ENCODE measurements at regions not wholly inside any gene's neighbourhood (a gene's known extent, or its start where the extent isn't known, plus 50 kb on each side); places are given as distances from the start of the nearest gene placed in this dataset.

DNA sequence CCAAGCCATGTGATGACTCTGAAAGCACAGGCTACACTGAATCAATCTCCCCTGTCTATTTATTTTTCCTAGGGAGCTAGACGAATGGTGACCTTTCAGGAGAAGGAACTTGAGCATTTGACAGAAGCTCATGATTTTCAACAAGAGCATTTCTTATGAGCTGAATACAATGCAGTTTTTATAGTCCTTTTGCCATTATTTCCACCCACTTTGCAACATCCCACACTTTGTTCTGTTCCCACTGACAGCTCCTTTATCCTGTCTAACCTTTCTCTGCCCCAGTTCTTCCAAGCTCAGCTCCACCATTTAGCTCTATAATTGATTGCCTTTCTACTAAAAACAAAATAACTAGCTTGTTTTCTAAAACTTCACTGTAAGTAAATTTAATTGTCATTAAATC lies 91.9 kb upstream of the PRSS1 start:
- Histone ChIP-seq H4K20me1 (ENCODE audit: control insufficient read depth, extremely low read depth, insufficient read depth, low read length) (no peaks in the 10 kb centered on the region), H3K36me3 (ENCODE audit: control insufficient read depth, insufficient read depth, low read length) (no peaks in the 10 kb centered on the region), H3K9me3 (ENCODE audit: control insufficient read depth, insufficient read depth, low read depth, low read length) (no peaks in the 10 kb centered on the region), H3K79me2 (ENCODE audit: control insufficient read depth, insufficient read depth, low read length) (no peaks in the 10 kb centered on the region), H3K4me1 (ENCODE audit: control insufficient read depth, extremely low read depth, insufficient read depth, low read length) (no peaks in the 10 kb centered on the region), H3K27ac (ENCODE audit: insufficient read depth, low read length) (no peak overlapping the region), H3K27me3 (ENCODE audit: control insufficient read depth, insufficient read depth, low read length) (no peaks in the 10 kb centered on the region), H3K4me3 (replicated peaks in 1 of 4; ENCODE audit: control extremely low read depth in 1 of 4, insufficient read depth in 1 of 4, low read depth in 3 of 4, low read length in 4 of 4) (no peak overlapping the region), H3K4me2 (ENCODE audit: extremely low read depth, insufficient read depth, low read length) (no peak overlapping the region), H3K9ac (ENCODE audit: insufficient read depth, low read length) (no peak overlapping the region), H2AFZ (ENCODE audit: low read length) (no peak overlapping the region)
- TF ChIP-seq, protein P1, sequence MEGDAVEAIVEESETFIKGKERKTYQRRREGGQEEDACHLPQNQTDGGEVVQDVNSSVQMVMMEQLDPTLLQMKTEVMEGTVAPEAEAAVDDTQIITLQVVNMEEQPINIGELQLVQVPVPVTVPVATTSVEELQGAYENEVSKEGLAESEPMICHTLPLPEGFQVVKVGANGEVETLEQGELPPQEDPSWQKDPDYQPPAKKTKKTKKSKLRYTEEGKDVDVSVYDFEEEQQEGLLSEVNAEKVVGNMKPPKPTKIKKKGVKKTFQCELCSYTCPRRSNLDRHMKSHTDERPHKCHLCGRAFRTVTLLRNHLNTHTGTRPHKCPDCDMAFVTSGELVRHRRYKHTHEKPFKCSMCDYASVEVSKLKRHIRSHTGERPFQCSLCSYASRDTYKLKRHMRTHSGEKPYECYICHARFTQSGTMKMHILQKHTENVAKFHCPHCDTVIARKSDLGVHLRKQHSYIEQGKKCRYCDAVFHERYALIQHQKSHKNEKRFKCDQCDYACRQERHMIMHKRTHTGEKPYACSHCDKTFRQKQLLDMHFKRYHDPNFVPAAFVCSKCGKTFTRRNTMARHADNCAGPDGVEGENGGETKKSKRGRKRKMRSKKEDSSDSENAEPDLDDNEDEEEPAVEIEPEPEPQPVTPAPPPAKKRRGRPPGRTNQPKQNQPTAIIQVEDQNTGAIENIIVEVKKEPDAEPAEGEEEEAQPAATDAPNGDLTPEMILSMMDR (conservative IDR thresholded peaks at IDR 0.05 in 1 of 2, IDR thresholded peaks at IDR 0.05 in 1 of 2; ENCODE audit: low read depth in 1 of 2, low read length in 2 of 2): no peak
- TF ChIP-seq EZH2 (IDR thresholded peaks at IDR 0.05; ENCODE audit: low read length, missing control alignments): no peak
- no peak for DNase-seq (ENCODE audit: low read depth in 2 of 2)

GRCh38 chr7:142654398-142654797 lies 94.9 kb upstream of the PRSS1 start:
- Histone ChIP-seq H3K4me1 (ENCODE audit: control insufficient read depth, extremely low read depth, insufficient read depth, low read length) (no peaks in the 10 kb centered on the region), H3K4me2 (ENCODE audit: extremely low read depth, insufficient read depth, low read length) (no peak overlapping the region), H3K9ac (ENCODE audit: insufficient read depth, low read length) (no peak overlapping the region), H2AFZ (ENCODE audit: low read length) (no peak overlapping the region), H4K20me1 (ENCODE audit: control insufficient read depth, extremely low read depth, insufficient read depth, low read length) (no peaks in the 10 kb centered on the region), H3K4me3 (replicated peaks in 1 of 4; ENCODE audit: control extremely low read depth in 1 of 4, insufficient read depth in 1 of 4, low read depth in 3 of 4, low read length in 4 of 4) (no peak overlapping the region), H3K27me3 (ENCODE audit: control insufficient read depth, insufficient read depth, low read length) (no peaks in the 10 kb centered on the region), H3K27ac (ENCODE audit: insufficient read depth, low read length) (no peak overlapping the region), H3K79me2 (ENCODE audit: control insufficient read depth, insufficient read depth, low read length) (no peaks in the 10 kb centered on the region), H3K9me3 (ENCODE audit: control insufficient read depth, insufficient read depth, low read depth, low read length) (no peaks in the 10 kb centered on the region), H3K36me3 (ENCODE audit: control insufficient read depth, insufficient read depth, low read length) (no peaks in the 10 kb centered on the region)
- no peak for TF ChIP-seq EZH2 (IDR thresholded peaks at IDR 0.05; ENCODE audit: low read length, missing control alignments)
- TF ChIP-seq, protein P1 (conservative IDR thresholded peaks at IDR 0.05 in 1 of 2, IDR thresholded peaks at IDR 0.05 in 1 of 2; ENCODE audit: low read depth in 1 of 2, low read length in 2 of 2): peak in 1 of 2 donors; percentile 6
- DNase-seq (ENCODE audit: low read depth in 2 of 2): no peak

- H3K4me3 ChIP-seq (replicated peaks in 1 of 4; ENCODE audit: control extremely low read depth in 1 of 4, insufficient read depth in 1 of 4, low read depth in 3 of 4, low read length in 4 of 4): no peak overlapping the region
- no peak for TF ChIP-seq EZH2 (IDR thresholded peaks at IDR 0.05; ENCODE audit: low read length, missing control alignments)
- TF ChIP-seq, protein P1 (conservative IDR thresholded peaks at IDR 0.05 in 1 of 2, IDR thresholded peaks at IDR 0.05 in 1 of 2; ENCODE audit: low read depth in 1 of 2, low read length in 2 of 2): no peak
- no peaks in the 10 kb centered on the region for H3K36me3 ChIP-seq (ENCODE audit: control insufficient read depth, insufficient read depth, low read length)
- H3K27ac ChIP-seq (ENCODE audit: insufficient read depth, low read length): no peak overlapping the region
- no peaks in the 10 kb centered on the region for H4K20me1 ChIP-seq (ENCODE audit: control insufficient read depth, extremely low read depth, insufficient read depth, low read length)
- no peak overlapping the region for H3K9ac ChIP-seq (ENCODE audit: insufficient read depth, low read length)
- no peaks in the 10 kb centered on the region for H3K4me1 ChIP-seq (ENCODE audit: control insufficient read depth, extremely low read depth, insufficient read depth, low read length)
- no peaks in the 10 kb centered on the region for H3K9me3 ChIP-seq (ENCODE audit: control insufficient read depth, insufficient read depth, low read depth, low read length)
- H3K27me3 ChIP-seq (ENCODE audit: control insufficient read depth, insufficient read depth, low read length): peaks cover 3% of the 10 kb centered on the region
- H3K79me2 ChIP-seq (ENCODE audit: control insufficient read depth, insufficient read depth, low read length): no peaks in the 10 kb centered on the region
- no peak overlapping the region for H2AFZ ChIP-seq (ENCODE audit: low read length)
- DNase-seq (ENCODE audit: low read depth in 2 of 2): no peak
- H3K4me2 ChIP-seq (ENCODE audit: extremely low read depth, insufficient read depth, low read length): no peak overlapping the region
Observed at GRCh38 chr7:142647749-142648148, 101.5 kb upstream of the PRSS1 start.
